ENCODE measurements at regions not wholly inside any gene's neighbourhood (a gene's known extent, or its start where the extent isn't known, plus 50 kb on each side); places are given as distances from the start of the nearest gene placed in this dataset.
"Not testable (repeated sequence)": the region's sequence is repeated elsewhere in the genome, so short reads cannot be mapped to it uniquely, and the experiment has no call there.

- Histone ChIP-seq H3K27me3 (ENCODE audit: insufficient read depth, low read length) (peaks cover 24% of the 10 kb centered on the region), H3K4me3 (ENCODE audit: low read length) (no peak overlapping the region), H3K4me1 (ENCODE audit: insufficient read depth, low read length) (peaks cover 3% of the 10 kb centered on the region), H3K9me3 (ENCODE audit: low read depth, low read length) (no peaks in the 10 kb centered on the region)
These were observed 99.2 kb downstream of the ANKRD10 start for GRCh38 chr13:110815471-110816204.

GRCh38 chr13:110816500-110816899 is 98.4 kb downstream of the ANKRD10 start:
- Histone ChIP-seq H3K4me1 (ENCODE audit: insufficient read depth, low read length) (peaks cover 3% of the 10 kb centered on the region), H3K9me3 (ENCODE audit: low read depth, low read length) (no peaks in the 10 kb centered on the region), H3K27me3 (ENCODE audit: insufficient read depth, low read length) (peaks cover 16% of the 10 kb centered on the region), H3K4me3 (ENCODE audit: low read length) (no peak overlapping the region)

- Histone ChIP-seq H3K9me3 (ENCODE audit: low read depth, low read length) (no peaks in the 10 kb centered on the region), H3K4me3 (ENCODE audit: low read length) (no peak overlapping the region), H3K4me1 (ENCODE audit: insufficient read depth, low read length) (peaks cover 3% of the 10 kb centered on the region), H3K27me3 (ENCODE audit: insufficient read depth, low read length) (peaks cover 9% of the 10 kb centered on the region)
These were observed 97.7 kb downstream of the ANKRD10 start for GRCh38 chr13:110817143-110817542.

- Histone ChIP-seq H3K4me1 (ENCODE audit: insufficient read depth, low read length) (no peaks in the 10 kb centered on the region), H3K27me3 (ENCODE audit: insufficient read depth, low read length) (peaks cover 3% of the 10 kb centered on the region), H3K9me3 (ENCODE audit: low read depth, low read length) (no peaks in the 10 kb centered on the region), H3K4me3 (ENCODE audit: low read length) (no peak overlapping the region)
These were observed 96.1 kb downstream of the ANKRD10 start for GRCh38 chr13:110818747-110819146.

- no peaks in the 10 kb centered on the region for H3K9me3 ChIP-seq (ENCODE audit: low read depth, low read length)
- no peaks in the 10 kb centered on the region for H3K4me1 ChIP-seq (ENCODE audit: insufficient read depth, low read length)
- no peaks in the 10 kb centered on the region for H3K27me3 ChIP-seq (ENCODE audit: insufficient read depth, low read length)
- no peak overlapping the region for H3K4me3 ChIP-seq (ENCODE audit: low read length)
These were observed 95.5 kb downstream of the ANKRD10 start for GRCh38 chr13:110819203-110820014.

- no peaks in the 10 kb centered on the region for H3K9me3 ChIP-seq (ENCODE audit: low read depth, low read length)
- no peak overlapping the region for H3K4me3 ChIP-seq (ENCODE audit: low read length)
- no peaks in the 10 kb centered on the region for H3K4me1 ChIP-seq (ENCODE audit: insufficient read depth, low read length)
- H3K27me3 ChIP-seq (ENCODE audit: insufficient read depth, low read length), result no peaks in the 10 kb centered on the region
These were observed 94.5 kb downstream of the ANKRD10 start for GRCh38 chr13:110820322-110820721.

- H3K4me3 ChIP-seq (ENCODE audit: low read length); H3K4me1 ChIP-seq (ENCODE audit: insufficient read depth, low read length); H3K27me3 ChIP-seq (ENCODE audit: insufficient read depth, low read length); H3K9me3 ChIP-seq (ENCODE audit: low read depth, low read length): not testable (repeated sequence)
These were observed 92.8 kb downstream of the ANKRD10 start for GRCh38 chr13:110821837-110822668.

GRCh38 chr13:110822669-110822945 is 92.3 kb downstream of the ANKRD10 start:
- no peaks in the 10 kb centered on the region for H3K4me1 ChIP-seq (ENCODE audit: insufficient read depth, low read length)
- no peaks in the 10 kb centered on the region for H3K9me3 ChIP-seq (ENCODE audit: low read depth, low read length)
- H3K4me3 ChIP-seq (ENCODE audit: low read length), result no peak overlapping the region
- H3K27me3 ChIP-seq (ENCODE audit: insufficient read depth, low read length), result no peaks in the 10 kb centered on the region

GRCh38 chr13:110824702-110825300 is 90.1 kb downstream of the ANKRD10 start:
- no peaks in the 10 kb centered on the region for H3K27me3 ChIP-seq (ENCODE audit: insufficient read depth, low read length)
- no peaks in the 10 kb centered on the region for H3K9me3 ChIP-seq (ENCODE audit: low read depth, low read length)
- H3K4me1 ChIP-seq (ENCODE audit: insufficient read depth, low read length), result no peaks in the 10 kb centered on the region
- H3K4me3 ChIP-seq (ENCODE audit: low read length), result no peak overlapping the region

GRCh38 chr13:110825516-110825915 is 89.4 kb downstream of the ANKRD10 start:
- H3K27me3 ChIP-seq (ENCODE audit: insufficient read depth, low read length), result no peaks in the 10 kb centered on the region
- H3K4me3 ChIP-seq (ENCODE audit: low read length), result no peak overlapping the region
- no peaks in the 10 kb centered on the region for H3K9me3 ChIP-seq (ENCODE audit: low read depth, low read length)
- H3K4me1 ChIP-seq (ENCODE audit: insufficient read depth, low read length), result no peaks in the 10 kb centered on the region

GRCh38 chr13:110826101-110826500 is 88.8 kb downstream of the ANKRD10 start:
- Histone ChIP-seq H3K4me1 (ENCODE audit: insufficient read depth, low read length) (no peaks in the 10 kb centered on the region), H3K4me3 (ENCODE audit: low read length) (no peak overlapping the region), H3K27me3 (ENCODE audit: insufficient read depth, low read length) (no peaks in the 10 kb centered on the region), H3K9me3 (ENCODE audit: low read depth, low read length) (no peaks in the 10 kb centered on the region)

- Histone ChIP-seq H3K9me3 (ENCODE audit: low read depth, low read length) (no peaks in the 10 kb centered on the region), H3K4me3 (ENCODE audit: low read length) (no peak overlapping the region), H3K27me3 (ENCODE audit: insufficient read depth, low read length) (no peaks in the 10 kb centered on the region)
These were observed 87.8 kb downstream of the ANKRD10 start for GRCh38 chr13:110826861-110827672.

More at GRCh38 chr13:110826861-110827672, 87.8 kb downstream of the ANKRD10 start:
- no peaks in the 10 kb centered on the region for H3K4me1 ChIP-seq (ENCODE audit: insufficient read depth, low read length)

All from mononuclear cell (primary cell).